AG09309 (cell line): ENCODE measurements at regions not wholly inside any gene's neighbourhood (a gene's known extent, or its start where the extent isn't known, plus 50 kb on each side); places are given as distances from the start of the nearest gene placed in this dataset.

Experiments used
- DNase-seq: peaks from one replicate; pipeline ENCODE4 v3.0.0-alpha.2; 2010; ENCODE audit warnings: low read depth
- H3K4me3 ChIP-seq: 2 replicates; pipeline ENCODE4 v1.5.1; 2011; ENCODE audit warnings: mild to moderate bottlenecking, low read depth, low read length, moderate library complexity; ENCODE audit not compliant: control insufficient read depth
- TF ChIP-seq, protein P1 (sequence below): IDR thresholded peaks from 2 replicates; pipeline ENCODE4 v1.5.1; 2011; ENCODE audit warnings: mild to moderate bottlenecking, low read depth, low read length, inconsistent platforms; ENCODE audit not compliant: insufficient read depth, control insufficient read depth; ENCODE audit errors: missing control alignments

DNA sequence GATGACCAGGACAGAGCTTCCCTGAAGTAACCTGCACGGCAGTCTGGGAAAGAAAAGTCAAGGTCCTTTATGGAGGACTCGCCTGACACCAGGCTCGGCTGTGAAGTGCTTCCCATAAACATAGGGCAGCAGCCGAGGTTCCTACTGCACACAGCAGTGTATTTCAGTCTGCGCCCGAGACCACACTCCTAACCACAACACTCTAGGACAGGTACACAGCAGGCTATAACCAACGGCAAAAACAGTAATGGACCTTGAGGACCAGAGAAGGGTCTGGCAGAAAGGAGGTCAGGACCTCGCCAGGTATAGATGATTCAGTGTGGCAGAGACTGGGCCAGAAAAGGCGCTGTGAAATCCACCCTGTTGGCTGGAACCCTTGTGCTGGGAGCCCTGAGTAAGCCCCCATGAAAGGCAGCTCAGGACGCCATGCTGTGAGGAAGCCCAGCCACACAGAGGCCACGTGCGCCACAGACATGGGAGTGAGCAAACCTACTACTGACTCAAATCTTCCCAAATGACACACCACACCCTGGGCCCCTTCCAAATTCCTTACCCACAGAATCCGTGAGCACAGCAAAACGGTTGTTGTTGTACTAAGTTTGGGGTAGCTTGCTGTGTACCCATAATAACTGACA lies 129.6 kb upstream of the CST7 start:
- no peak overlapping the region for H3K4me3 ChIP-seq
- no peak for DNase-seq
- TF ChIP-seq, protein P1, sequence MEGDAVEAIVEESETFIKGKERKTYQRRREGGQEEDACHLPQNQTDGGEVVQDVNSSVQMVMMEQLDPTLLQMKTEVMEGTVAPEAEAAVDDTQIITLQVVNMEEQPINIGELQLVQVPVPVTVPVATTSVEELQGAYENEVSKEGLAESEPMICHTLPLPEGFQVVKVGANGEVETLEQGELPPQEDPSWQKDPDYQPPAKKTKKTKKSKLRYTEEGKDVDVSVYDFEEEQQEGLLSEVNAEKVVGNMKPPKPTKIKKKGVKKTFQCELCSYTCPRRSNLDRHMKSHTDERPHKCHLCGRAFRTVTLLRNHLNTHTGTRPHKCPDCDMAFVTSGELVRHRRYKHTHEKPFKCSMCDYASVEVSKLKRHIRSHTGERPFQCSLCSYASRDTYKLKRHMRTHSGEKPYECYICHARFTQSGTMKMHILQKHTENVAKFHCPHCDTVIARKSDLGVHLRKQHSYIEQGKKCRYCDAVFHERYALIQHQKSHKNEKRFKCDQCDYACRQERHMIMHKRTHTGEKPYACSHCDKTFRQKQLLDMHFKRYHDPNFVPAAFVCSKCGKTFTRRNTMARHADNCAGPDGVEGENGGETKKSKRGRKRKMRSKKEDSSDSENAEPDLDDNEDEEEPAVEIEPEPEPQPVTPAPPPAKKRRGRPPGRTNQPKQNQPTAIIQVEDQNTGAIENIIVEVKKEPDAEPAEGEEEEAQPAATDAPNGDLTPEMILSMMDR = no peak

- TF ChIP-seq, protein P1 = no peak
- no peak overlapping the region for H3K4me3 ChIP-seq
- no peak for DNase-seq
These were observed 128.7 kb upstream of the CST7 start for GRCh38 chr20:24820345-24820744.

DNA sequence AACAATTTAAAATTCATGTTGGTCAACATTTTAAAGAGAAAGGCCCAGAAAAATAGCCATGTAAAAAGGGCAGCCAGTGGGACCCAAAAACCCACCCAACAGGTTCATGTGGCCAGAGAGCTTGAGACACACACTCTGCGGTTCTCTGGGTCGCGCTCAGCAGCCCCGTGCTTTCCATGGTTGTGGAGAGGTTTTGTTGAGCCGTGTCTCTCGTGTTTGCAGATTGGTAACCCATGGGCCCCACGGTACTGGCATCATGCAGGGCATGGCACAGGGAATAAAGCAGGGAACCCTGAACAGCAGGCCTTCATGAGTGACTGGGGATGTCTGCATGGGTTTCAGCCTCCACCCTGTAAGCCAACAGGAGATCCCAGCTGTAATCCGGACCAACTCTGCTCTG lies 127.7 kb upstream of the CST7 start:
- H3K4me3 ChIP-seq = no peak overlapping the region
- TF ChIP-seq, protein P1 = no peak

DNA sequence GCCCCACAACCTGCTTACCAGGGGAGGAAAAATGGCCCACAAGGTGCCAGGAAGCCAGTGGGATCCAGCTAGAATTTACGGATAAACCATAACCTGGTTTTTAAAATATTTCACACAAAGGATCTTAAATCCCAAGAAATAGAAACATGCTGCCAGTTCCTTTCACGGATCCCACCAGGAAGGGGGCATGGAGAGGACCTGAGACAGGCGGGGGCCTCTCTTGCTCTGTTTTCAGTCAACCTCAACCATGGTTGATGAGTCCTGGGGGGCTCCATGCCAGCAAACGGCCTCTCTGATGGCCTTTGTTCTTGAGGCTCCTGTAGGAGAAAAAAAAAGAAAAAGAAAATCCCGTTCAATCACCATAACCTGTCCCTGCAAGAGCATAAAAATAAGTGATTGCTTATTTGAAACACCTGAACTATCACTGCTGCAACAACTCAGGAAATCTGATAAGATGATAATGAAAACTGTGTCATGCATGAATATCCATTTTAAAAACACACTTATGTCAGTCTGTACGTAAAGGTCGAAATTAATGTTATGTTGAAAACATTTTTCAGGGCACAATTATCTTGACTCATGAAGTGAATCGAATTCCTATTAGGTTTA lies 125.8 kb upstream of the CST7 start:
- H3K4me3 ChIP-seq = no peak overlapping the region
- no peak for DNase-seq
- TF ChIP-seq, protein P1 = no peak

More for the DNA sequence above, 127.7 kb upstream of the CST7 start:
- no peak for DNase-seq

GRCh38 chr20:24823989-24824693 lies 124.9 kb upstream of the CST7 start:
- no peak overlapping the region for H3K4me3 ChIP-seq
- TF ChIP-seq, protein P1 = no peak
- no peak for DNase-seq

DNA sequence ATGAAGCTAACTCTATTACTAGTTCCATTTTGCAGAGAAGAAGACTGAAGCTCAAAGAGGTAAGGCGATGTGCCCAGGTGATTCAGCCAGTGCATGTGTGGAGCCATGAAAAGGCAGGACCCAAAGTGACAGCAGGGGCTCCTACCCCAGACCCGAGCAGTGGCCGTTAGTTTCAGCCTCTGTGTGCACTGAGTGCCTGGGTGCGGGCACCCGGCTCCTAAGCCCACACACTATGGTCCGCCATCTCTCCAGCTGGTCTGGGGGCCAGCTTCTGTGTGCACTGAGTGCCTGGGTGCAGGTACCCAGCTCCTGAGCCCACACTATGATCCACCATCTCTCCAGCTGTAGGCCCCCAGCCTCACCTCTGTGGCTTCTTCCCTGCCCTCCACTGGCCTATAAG lies 123.5 kb upstream of the CST7 start:
- TF ChIP-seq, protein P1 = no peak
- H3K4me3 ChIP-seq = no peak overlapping the region
- DNase-seq = no peak
